ENCODE measurements at regions not wholly inside any gene's neighbourhood (a gene's known extent, or its start where the extent isn't known, plus 50 kb on each side); places are given as distances from the start of the nearest gene placed in this dataset.

GRCh38 chr4:101451086-101451485, 103.8 kb upstream of the PPP3CA start:
- TF ChIP-seq CREB1 (IDR thresholded peaks at IDR 0.05; ENCODE audit: low read depth) (no peak), EP300 (IDR thresholded peaks at IDR 0.05; ENCODE audit: borderline replicate concordance) (no peak), ZBTB7A (IDR thresholded peaks at IDR 0.05; ENCODE audit: low read depth) (no peak), TAF1 (IDR thresholded peaks at IDR 0.05; ENCODE audit: low read depth) (no peak)

- no peak for TF ChIP-seq EGR1 (IDR thresholded peaks at IDR 0.05)
- TF ChIP-seq FOXM1 (IDR thresholded peaks at IDR 0.05; ENCODE audit: borderline replicate concordance, low read depth) = no peak
- no peak for TF ChIP-seq CREB1 (IDR thresholded peaks at IDR 0.05; ENCODE audit: low read depth)
- TF ChIP-seq RAD21 (IDR thresholded peaks at IDR 0.05; ENCODE audit: low read depth) = no peak
- no peak for TF ChIP-seq EP300 (IDR thresholded peaks at IDR 0.05; ENCODE audit: borderline replicate concordance)
- no peak for TF ChIP-seq TEAD4 (IDR thresholded peaks at IDR 0.05)
- no peak for TF ChIP-seq TCF12 (IDR thresholded peaks at IDR 0.05; ENCODE audit: low read depth)
- no peak for TF ChIP-seq REST (IDR thresholded peaks at IDR 0.05; ENCODE audit: low read depth)
- TF ChIP-seq TAF1 (IDR thresholded peaks at IDR 0.05; ENCODE audit: low read depth) = no peak
- TF ChIP-seq USF1 (IDR thresholded peaks at IDR 0.05) = no peak
- no peak for TF ChIP-seq NFIC (IDR thresholded peaks at IDR 0.05)
- no peak for TF ChIP-seq ZBTB7A (IDR thresholded peaks at IDR 0.05; ENCODE audit: low read depth)
- no peak for TF ChIP-seq YY1 (IDR thresholded peaks at IDR 0.05; ENCODE audit: low read depth)
- TF ChIP-seq CEBPB (IDR thresholded peaks at IDR 0.05) = no peak
Observed at GRCh38 chr4:101441446-101441845, 94.1 kb upstream of the PPP3CA start.

- TF ChIP-seq TAF1 (IDR thresholded peaks at IDR 0.05; ENCODE audit: low read depth) = no peak
- TF ChIP-seq MAX (IDR thresholded peaks at IDR 0.05) = no peak
- TF ChIP-seq NFIC (IDR thresholded peaks at IDR 0.05) = no peak
Observed at GRCh38 chr4:101439926-101440325, 92.6 kb upstream of the PPP3CA start.

DNA sequence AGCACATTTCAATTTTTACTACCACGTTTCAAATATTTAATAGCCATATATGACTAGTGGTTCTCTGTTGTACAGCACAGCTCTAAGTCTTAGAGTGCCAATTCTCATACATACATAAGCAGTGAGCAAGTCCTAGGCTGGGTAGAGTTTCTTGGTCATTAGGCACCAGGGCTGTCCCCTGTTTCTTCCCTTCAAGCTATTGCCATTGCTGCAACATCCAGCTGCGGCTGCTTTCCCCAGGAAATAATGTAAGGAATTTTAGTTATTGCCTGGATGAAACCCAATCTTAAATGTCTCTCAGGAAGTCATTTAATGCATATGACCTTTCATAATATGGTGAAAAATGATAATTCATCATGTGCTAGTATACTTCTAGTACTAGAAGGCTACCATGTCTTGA, 74.1 kb upstream of the PPP3CA start:
- no peak for TF ChIP-seq YY1 (IDR thresholded peaks at IDR 0.05; ENCODE audit: low read depth)
- TF ChIP-seq REST (IDR thresholded peaks at IDR 0.05; ENCODE audit: low read depth) = no peak
- TF ChIP-seq TEAD4 (IDR thresholded peaks at IDR 0.05) = peak; percentile 65; the same call in 1 of the 2 replicates
- TF ChIP-seq CREB1 (IDR thresholded peaks at IDR 0.05; ENCODE audit: low read depth) = no peak
- no peak for TF ChIP-seq TAF1 (IDR thresholded peaks at IDR 0.05; ENCODE audit: low read depth)
- TF ChIP-seq CEBPB (IDR thresholded peaks at IDR 0.05) = peak; percentile 37; the same call in 1 of the 2 replicates
- TF ChIP-seq EP300 (IDR thresholded peaks at IDR 0.05; ENCODE audit: borderline replicate concordance) = peak; percentile 25; the same call in 1 of the 2 replicates
- no peak for TF ChIP-seq ZBTB7A (IDR thresholded peaks at IDR 0.05; ENCODE audit: low read depth)
- TF ChIP-seq RAD21 (IDR thresholded peaks at IDR 0.05; ENCODE audit: low read depth) = no peak
- no peak for TF ChIP-seq USF1 (IDR thresholded peaks at IDR 0.05)
- TF ChIP-seq NFIC (IDR thresholded peaks at IDR 0.05) = 0 out of 2 replicates have a peak, but pooled peaks have one; percentile 17
- TF ChIP-seq EGR1 (IDR thresholded peaks at IDR 0.05) = no peak
- no peak; the same call in 1 of the 2 replicates for TF ChIP-seq TCF12 (IDR thresholded peaks at IDR 0.05; ENCODE audit: low read depth)
- TF ChIP-seq MAX (IDR thresholded peaks at IDR 0.05) = no peak
- TF ChIP-seq FOXM1 (IDR thresholded peaks at IDR 0.05; ENCODE audit: borderline replicate concordance, low read depth) = no peak

DNA sequence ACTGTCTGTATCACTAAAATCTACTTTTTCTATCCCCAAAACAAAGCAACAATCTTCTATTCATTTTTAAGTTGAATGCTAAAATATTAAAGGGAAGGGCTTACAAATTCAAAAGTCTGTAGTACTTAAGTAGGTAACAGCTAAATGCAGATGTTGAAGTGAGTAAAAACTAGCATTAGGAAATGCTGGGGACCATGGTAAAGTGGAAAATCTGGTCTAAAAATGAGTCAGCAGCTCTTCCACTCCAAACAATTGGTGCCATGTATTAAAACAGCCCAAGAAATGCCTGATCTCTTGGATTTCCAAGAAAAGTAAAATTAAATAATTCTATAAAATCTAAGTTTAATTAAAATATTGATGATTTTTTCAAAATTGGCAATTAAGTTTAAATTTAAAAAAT, 73.3 kb upstream of the PPP3CA start:
- TF ChIP-seq TEAD4 (IDR thresholded peaks at IDR 0.05) (no peak), CREB1 (IDR thresholded peaks at IDR 0.05; ENCODE audit: low read depth) (no peak), ZBTB7A (IDR thresholded peaks at IDR 0.05; ENCODE audit: low read depth) (no peak)

DNA sequence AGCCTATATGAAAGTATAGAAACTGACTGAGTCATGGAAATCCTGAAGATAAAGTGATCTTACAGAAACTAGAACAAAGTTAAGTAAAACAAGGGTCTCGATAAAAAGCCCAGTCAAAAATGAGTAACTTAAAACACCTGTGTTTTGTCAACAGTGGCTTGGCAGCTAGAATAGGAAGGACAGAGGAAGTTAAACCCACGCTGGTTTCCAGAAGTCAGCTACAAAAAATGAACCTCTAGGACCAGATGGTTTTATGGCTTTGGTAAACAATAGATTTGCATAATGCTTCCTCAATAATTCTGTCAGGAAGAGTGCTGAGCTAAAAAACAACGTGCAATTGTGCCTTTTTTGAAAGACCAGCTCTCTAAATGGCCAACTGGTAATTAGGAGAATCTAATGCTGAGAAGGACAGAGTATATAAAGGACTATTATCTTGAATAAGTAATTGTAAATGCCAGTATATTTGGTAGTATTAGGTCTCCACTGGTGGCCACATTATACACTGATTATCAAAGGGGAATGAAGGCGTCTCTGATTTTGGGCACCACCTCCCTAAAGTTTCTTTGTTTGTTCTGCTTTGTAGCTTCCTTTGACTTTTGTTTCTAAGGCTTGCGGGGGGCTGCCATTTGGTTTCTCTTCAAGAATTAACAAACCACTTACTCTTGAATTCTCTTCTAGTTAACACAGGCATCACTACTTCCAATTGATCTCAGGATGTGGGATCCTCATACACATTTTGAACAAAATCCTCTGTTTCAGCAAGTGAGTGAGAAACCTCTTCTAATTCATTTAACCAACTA, 72.2 kb upstream of the PPP3CA start:
- TF ChIP-seq NFIC (IDR thresholded peaks at IDR 0.05) = no peak
- TF ChIP-seq ZBTB7A (IDR thresholded peaks at IDR 0.05; ENCODE audit: low read depth) = no peak
- no peak for TF ChIP-seq MAX (IDR thresholded peaks at IDR 0.05)
- no peak for TF ChIP-seq CREB1 (IDR thresholded peaks at IDR 0.05; ENCODE audit: low read depth)
- no peak for TF ChIP-seq TEAD4 (IDR thresholded peaks at IDR 0.05)
- no peak for TF ChIP-seq EGR1 (IDR thresholded peaks at IDR 0.05)
- no peak for TF ChIP-seq TAF1 (IDR thresholded peaks at IDR 0.05; ENCODE audit: low read depth)
- TF ChIP-seq USF1 (IDR thresholded peaks at IDR 0.05) = no peak
- no peak for TF ChIP-seq EP300 (IDR thresholded peaks at IDR 0.05; ENCODE audit: borderline replicate concordance)
- TF ChIP-seq REST (IDR thresholded peaks at IDR 0.05; ENCODE audit: low read depth) = no peak
- TF ChIP-seq FOXM1 (IDR thresholded peaks at IDR 0.05; ENCODE audit: borderline replicate concordance, low read depth) = no peak
- no peak for TF ChIP-seq YY1 (IDR thresholded peaks at IDR 0.05; ENCODE audit: low read depth)
- TF ChIP-seq RAD21 (IDR thresholded peaks at IDR 0.05; ENCODE audit: low read depth) = no peak

Measured in Ishikawa (cell line).